Activated T-cell treated with anti-CD3 and anti-CD28 coated beads for 48 hours (primary cell): ENCODE measurements at regions not wholly inside any gene's neighbourhood (a gene's known extent, or its start where the extent isn't known, plus 50 kb on each side); places are given as distances from the start of the nearest gene placed in this dataset.

ENCODE experiments used
- DNase-seq: peaks from one replicate; pipeline ENCODE4 v3.0.0-alpha.2; 2020; ENCODE audit warnings: low read depth

GRCh38 chr13:103335241-103335640 is 269.0 kb upstream of the SLC10A2 start:
- DNase-seq, result no peak

- no peak for DNase-seq
Measured at GRCh38 chr13:103331924-103332323, 265.7 kb upstream of the SLC10A2 start.

- DNase-seq, result no peak
Measured at GRCh38 chr13:103328899-103329298, 262.7 kb upstream of the SLC10A2 start.

GRCh38 chr13:103326326-103326725 is 260.1 kb upstream of the SLC10A2 start:
- no peak for DNase-seq

- no peak for DNase-seq
Measured at GRCh38 chr13:103325672-103326071, 259.5 kb upstream of the SLC10A2 start.

- no peak for DNase-seq
Measured at GRCh38 chr13:103324641-103325040, 258.4 kb upstream of the SLC10A2 start.

GRCh38 chr13:103315711-103316110 is 249.5 kb upstream of the SLC10A2 start:
- no peak for DNase-seq

- no peak for DNase-seq
Measured at GRCh38 chr13:103312467-103312866, 246.2 kb upstream of the SLC10A2 start.

- no peak for DNase-seq
Measured at GRCh38 chr13:103308667-103309066, 242.4 kb upstream of the SLC10A2 start.

- no peak for DNase-seq
Measured at GRCh38 chr13:103306163-103306562, 239.9 kb upstream of the SLC10A2 start.

- DNase-seq, result no peak
Measured at GRCh38 chr13:103303078-103303651, 236.9 kb upstream of the SLC10A2 start.

- DNase-seq, result no peak
Measured at GRCh38 chr13:103302676-103303075, 236.5 kb upstream of the SLC10A2 start.

GRCh38 chr13:103299079-103299478 is 232.9 kb upstream of the SLC10A2 start:
- DNase-seq, result no peak

- no peak for DNase-seq
Measured at GRCh38 chr13:103297083-103297482, 230.9 kb upstream of the SLC10A2 start.

GRCh38 chr13:103291798-103292572 is 225.8 kb upstream of the SLC10A2 start:
- DNase-seq, result no peak

GRCh38 chr13:103291226-103291625 is 225.0 kb upstream of the SLC10A2 start:
- DNase-seq, result no peak

GRCh38 chr13:103289681-103290080 is 223.5 kb upstream of the SLC10A2 start:
- no peak for DNase-seq

GRCh38 chr13:103288114-103288513 is 221.9 kb upstream of the SLC10A2 start:
- DNase-seq, result no peak

- no peak for DNase-seq
Measured at GRCh38 chr13:103287659-103288058, 221.4 kb upstream of the SLC10A2 start.

GRCh38 chr13:103284466-103284865 is 218.2 kb upstream of the SLC10A2 start:
- no peak for DNase-seq

GRCh38 chr13:103283451-103283820 is 217.2 kb upstream of the SLC10A2 start:
- no peak for DNase-seq

GRCh38 chr13:103282571-103283450 is 216.6 kb upstream of the SLC10A2 start:
- DNase-seq, result no peak
